ENCODE measurements at regions not wholly inside any gene's neighbourhood (a gene's known extent, or its start where the extent isn't known, plus 50 kb on each side); places are given as distances from the start of the nearest gene placed in this dataset.

DNA sequence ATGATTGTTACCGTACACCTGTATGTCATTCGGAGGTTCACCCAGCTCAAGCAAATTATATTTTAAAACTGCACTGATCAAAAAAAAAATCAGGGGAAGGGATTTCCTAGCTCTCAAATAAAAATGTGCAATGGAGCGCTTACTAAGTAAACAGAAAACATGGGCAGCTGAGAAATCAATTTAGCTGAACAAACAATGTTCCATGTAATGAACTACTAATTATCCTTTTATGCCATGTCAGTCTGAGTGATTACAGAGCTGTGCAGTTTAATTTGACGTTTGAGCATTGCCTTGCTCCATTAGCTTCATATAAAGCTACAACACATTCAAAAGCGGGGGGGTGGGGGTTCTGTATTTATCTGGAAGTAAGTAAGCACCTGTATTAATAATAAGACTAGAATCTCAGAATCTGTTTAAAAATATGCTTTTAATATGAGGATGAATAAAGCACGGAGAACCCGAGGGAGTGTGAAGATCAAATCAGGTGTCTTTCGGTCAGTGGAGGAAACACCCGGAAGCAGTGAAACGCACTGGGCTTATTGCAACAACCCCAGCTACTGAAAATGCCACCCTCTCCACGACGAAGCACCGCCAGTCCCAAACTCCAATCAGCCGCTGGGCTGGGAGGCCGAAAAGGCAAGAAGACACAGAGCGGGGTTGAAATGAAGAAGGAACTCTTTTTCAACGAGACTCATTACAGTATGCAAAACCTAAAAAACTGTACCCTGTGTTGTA is 196.5 kb upstream of the ATP11B start:
- no peaks in the 10 kb centered on the region for H3K27me3 ChIP-seq (ENCODE audit: control insufficient read depth, insufficient read depth, low read length, poor library complexity, severe bottlenecking)
- DNase-seq, result no peak
- H3K36me3 ChIP-seq (ENCODE audit: control insufficient read depth, insufficient read depth, low read length), result no peaks in the 10 kb centered on the region
- Mint-ChIP-seq H3K27me3 (ENCODE audit: insufficient read depth) (no peaks in the 10 kb centered on the region), H3K9me3 (no peaks in the 10 kb centered on the region), H3K27ac (no peak overlapping the region), H3K36me3 (ENCODE audit: low read depth) (no peaks in the 10 kb centered on the region), H3K4me1 (peaks cover 2% of the 10 kb centered on the region), H3K4me3 (no peak overlapping the region)
- no peaks in the 10 kb centered on the region for H3K4me1 ChIP-seq (ENCODE audit: control insufficient read depth, insufficient read depth, low read length)
- 90 to 94% methylated on average over 7 to 17 of the region's 17 CpGs for WGBS, 2 experiments (ENCODE audit: insufficient coverage in 1 of 2, insufficient read length in 1 of 2)
- TF ChIP-seq CTCF (conservative IDR thresholded peaks at IDR 0.05), result no peak
- H3K27ac ChIP-seq (ENCODE audit: low read depth, low read length), result no peak overlapping the region
- H3K4me3 ChIP-seq (ENCODE audit: low read length), result no peak overlapping the region
- no peak overlapping the region for H3K9ac ChIP-seq (ENCODE audit: extremely low read depth, low read length, poor library complexity, severe bottlenecking)
- no peaks in the 10 kb centered on the region for H3K9me3 ChIP-seq (ENCODE audit: control insufficient read depth, low read length)

GRCh38 chr3:182597621-182598041 is 195.7 kb upstream of the ATP11B start:
- no peaks in the 10 kb centered on the region for H3K9me3 Mint-ChIP-seq
- H3K27ac Mint-ChIP-seq, result no peak overlapping the region
- no peaks in the 10 kb centered on the region for H3K9me3 ChIP-seq (ENCODE audit: control insufficient read depth, low read length)
- H3K4me1 Mint-ChIP-seq, result peaks cover 2% of the 10 kb centered on the region
- WGBS, 2 experiments (ENCODE audit: insufficient coverage in 1 of 2, insufficient read length in 1 of 2), result 93 to 94% methylated on average over 3 of the region's 3 CpGs
- H3K27me3 Mint-ChIP-seq (ENCODE audit: insufficient read depth), result no peaks in the 10 kb centered on the region
- DNase-seq, result no peak
- no peaks in the 10 kb centered on the region for H3K27me3 ChIP-seq (ENCODE audit: control insufficient read depth, insufficient read depth, low read length, poor library complexity, severe bottlenecking)
- H3K36me3 Mint-ChIP-seq (ENCODE audit: low read depth), result no peaks in the 10 kb centered on the region
- H3K4me1 ChIP-seq (ENCODE audit: control insufficient read depth, insufficient read depth, low read length), result no peaks in the 10 kb centered on the region
- no peak overlapping the region for H3K4me3 ChIP-seq (ENCODE audit: low read length)
- TF ChIP-seq CTCF (conservative IDR thresholded peaks at IDR 0.05), result no peak
- H3K9ac ChIP-seq (ENCODE audit: extremely low read depth, low read length, poor library complexity, severe bottlenecking), result no peak overlapping the region
- no peaks in the 10 kb centered on the region for H3K36me3 ChIP-seq (ENCODE audit: control insufficient read depth, insufficient read depth, low read length)
- H3K4me3 Mint-ChIP-seq, result no peak overlapping the region
- no peak overlapping the region for H3K27ac ChIP-seq (ENCODE audit: low read depth, low read length)

GRCh38 chr3:182601597-182601996 is 191.7 kb upstream of the ATP11B start:
- TF ChIP-seq CTCF (conservative IDR thresholded peaks at IDR 0.05), result no peak
- peaks cover 7% of the 10 kb centered on the region for H3K4me1 Mint-ChIP-seq
- H3K9me3 Mint-ChIP-seq, result no peaks in the 10 kb centered on the region
- H3K27ac Mint-ChIP-seq, result no peak overlapping the region
- no peak overlapping the region for H3K27ac ChIP-seq (ENCODE audit: low read depth, low read length)
- H3K4me1 ChIP-seq (ENCODE audit: control insufficient read depth, insufficient read depth, low read length), result no peaks in the 10 kb centered on the region
- no peaks in the 10 kb centered on the region for H3K27me3 Mint-ChIP-seq (ENCODE audit: insufficient read depth)
- 71 to 72% methylated on average over 2 of the region's 2 CpGs for WGBS, 2 experiments (ENCODE audit: insufficient coverage in 1 of 2, insufficient read length in 1 of 2)
- no peaks in the 10 kb centered on the region for H3K36me3 ChIP-seq (ENCODE audit: control insufficient read depth, insufficient read depth, low read length)
- no peak overlapping the region for H3K9ac ChIP-seq (ENCODE audit: extremely low read depth, low read length, poor library complexity, severe bottlenecking)
- no peak for DNase-seq
- no peak overlapping the region for H3K4me3 Mint-ChIP-seq
- H3K4me3 ChIP-seq (ENCODE audit: low read length), result no peak overlapping the region
- H3K9me3 ChIP-seq (ENCODE audit: control insufficient read depth, low read length), result no peaks in the 10 kb centered on the region
- no peaks in the 10 kb centered on the region for H3K27me3 ChIP-seq (ENCODE audit: control insufficient read depth, insufficient read depth, low read length, poor library complexity, severe bottlenecking)
- no peaks in the 10 kb centered on the region for H3K36me3 Mint-ChIP-seq (ENCODE audit: low read depth)
